ENCODE measurements at regions not wholly inside any gene's neighbourhood (a gene's known extent, or its start where the extent isn't known, plus 50 kb on each side); places are given as distances from the start of the nearest gene placed in this dataset.

- Histone ChIP-seq H3K36me3 (ENCODE audit: control insufficient read depth, insufficient read depth, low read length) (no peaks in the 10 kb centered on the region), H3K4me1 (ENCODE audit: control insufficient read depth, insufficient read depth, low read length) (no peaks in the 10 kb centered on the region), H3K9ac (ENCODE audit: low read depth, low read length) (no peak overlapping the region), H3K27me3 (ENCODE audit: control insufficient read depth, insufficient read depth, low read length) (no peaks in the 10 kb centered on the region), H3K4me3 (ENCODE audit: low read depth, low read length) (no peak overlapping the region), H3K27ac (ENCODE audit: low read depth, low read length) (no peak overlapping the region), H3K9me3 (ENCODE audit: control insufficient read depth, insufficient read depth, low read length) (no peaks in the 10 kb centered on the region)
Observed at GRCh38 chr3:24764236-24764915, 269.7 kb upstream of the THRB start.

- H3K9ac ChIP-seq (ENCODE audit: low read depth, low read length) = no peak overlapping the region
- H3K36me3 ChIP-seq (ENCODE audit: control insufficient read depth, insufficient read depth, low read length) = no peaks in the 10 kb centered on the region
- H3K27ac ChIP-seq (ENCODE audit: low read depth, low read length) = no peak overlapping the region
- no peak overlapping the region for H3K4me3 ChIP-seq (ENCODE audit: low read depth, low read length)
- no peaks in the 10 kb centered on the region for H3K9me3 ChIP-seq (ENCODE audit: control insufficient read depth, insufficient read depth, low read length)
- H3K4me1 ChIP-seq (ENCODE audit: control insufficient read depth, insufficient read depth, low read length) = no peaks in the 10 kb centered on the region
- H3K27me3 ChIP-seq (ENCODE audit: control insufficient read depth, insufficient read depth, low read length) = no peaks in the 10 kb centered on the region
Observed at GRCh38 chr3:24765399-24765798, 270.7 kb upstream of the THRB start.

GRCh38 chr3:24769918-24770317 lies 275.3 kb upstream of the THRB start:
- no peaks in the 10 kb centered on the region for H3K36me3 ChIP-seq (ENCODE audit: control insufficient read depth, insufficient read depth, low read length)
- H3K4me1 ChIP-seq (ENCODE audit: control insufficient read depth, insufficient read depth, low read length) = no peaks in the 10 kb centered on the region
- H3K27me3 ChIP-seq (ENCODE audit: control insufficient read depth, insufficient read depth, low read length) = no peaks in the 10 kb centered on the region
- H3K4me3 ChIP-seq (ENCODE audit: low read depth, low read length) = no peak overlapping the region
- H3K9me3 ChIP-seq (ENCODE audit: control insufficient read depth, insufficient read depth, low read length) = no peaks in the 10 kb centered on the region
- no peak overlapping the region for H3K27ac ChIP-seq (ENCODE audit: low read depth, low read length)
- H3K9ac ChIP-seq (ENCODE audit: low read depth, low read length) = no peak overlapping the region

- Histone ChIP-seq H3K27me3 (ENCODE audit: control insufficient read depth, insufficient read depth, low read length) (no peaks in the 10 kb centered on the region), H3K4me3 (ENCODE audit: low read depth, low read length) (no peak overlapping the region), H3K36me3 (ENCODE audit: control insufficient read depth, insufficient read depth, low read length) (no peaks in the 10 kb centered on the region), H3K27ac (ENCODE audit: low read depth, low read length) (no peak overlapping the region), H3K9me3 (ENCODE audit: control insufficient read depth, insufficient read depth, low read length) (no peaks in the 10 kb centered on the region), H3K9ac (ENCODE audit: low read depth, low read length) (no peak overlapping the region), H3K4me1 (ENCODE audit: control insufficient read depth, insufficient read depth, low read length) (no peaks in the 10 kb centered on the region)
Observed at GRCh38 chr3:24773798-24774197, 279.1 kb upstream of the THRB start.

- Histone ChIP-seq H3K27ac (ENCODE audit: low read depth, low read length) (no peak overlapping the region), H3K9me3 (ENCODE audit: control insufficient read depth, insufficient read depth, low read length) (peaks cover 27% of the 10 kb centered on the region), H3K4me1 (ENCODE audit: control insufficient read depth, insufficient read depth, low read length) (no peaks in the 10 kb centered on the region), H3K4me3 (ENCODE audit: low read depth, low read length) (no peak overlapping the region), H3K27me3 (ENCODE audit: control insufficient read depth, insufficient read depth, low read length) (no peaks in the 10 kb centered on the region), H3K9ac (ENCODE audit: low read depth, low read length) (no peak overlapping the region), H3K36me3 (ENCODE audit: control insufficient read depth, insufficient read depth, low read length) (no peaks in the 10 kb centered on the region)
Observed at GRCh38 chr3:24780991-24781390, 286.3 kb upstream of the THRB start.

GRCh38 chr3:24781454-24781853 lies 286.8 kb upstream of the THRB start:
- Histone ChIP-seq H3K4me3 (ENCODE audit: low read depth, low read length) (no peak overlapping the region), H3K36me3 (ENCODE audit: control insufficient read depth, insufficient read depth, low read length) (no peaks in the 10 kb centered on the region), H3K27me3 (ENCODE audit: control insufficient read depth, insufficient read depth, low read length) (no peaks in the 10 kb centered on the region), H3K4me1 (ENCODE audit: control insufficient read depth, insufficient read depth, low read length) (no peaks in the 10 kb centered on the region), H3K9me3 (ENCODE audit: control insufficient read depth, insufficient read depth, low read length) (peaks cover 27% of the 10 kb centered on the region), H3K27ac (ENCODE audit: low read depth, low read length) (no peak overlapping the region), H3K9ac (ENCODE audit: low read depth, low read length) (no peak overlapping the region)

GRCh38 chr3:24793896-24794295 lies 299.2 kb upstream of the THRB start:
- Histone ChIP-seq H3K9ac (ENCODE audit: low read depth, low read length) (no peak overlapping the region), H3K36me3 (ENCODE audit: control insufficient read depth, insufficient read depth, low read length) (no peaks in the 10 kb centered on the region), H3K4me1 (ENCODE audit: control insufficient read depth, insufficient read depth, low read length) (no peaks in the 10 kb centered on the region), H3K9me3 (ENCODE audit: control insufficient read depth, insufficient read depth, low read length) (no peaks in the 10 kb centered on the region), H3K27me3 (ENCODE audit: control insufficient read depth, insufficient read depth, low read length) (no peaks in the 10 kb centered on the region), H3K4me3 (ENCODE audit: low read depth, low read length) (no peak overlapping the region), H3K27ac (ENCODE audit: low read depth, low read length) (no peak overlapping the region)

- H3K4me3 ChIP-seq (ENCODE audit: low read depth, low read length) = no peak overlapping the region
- no peaks in the 10 kb centered on the region for H3K9me3 ChIP-seq (ENCODE audit: control insufficient read depth, insufficient read depth, low read length)
- H3K27ac ChIP-seq (ENCODE audit: low read depth, low read length) = no peak overlapping the region
- H3K27me3 ChIP-seq (ENCODE audit: control insufficient read depth, insufficient read depth, low read length) = no peaks in the 10 kb centered on the region
- no peak overlapping the region for H3K9ac ChIP-seq (ENCODE audit: low read depth, low read length)
- H3K36me3 ChIP-seq (ENCODE audit: control insufficient read depth, insufficient read depth, low read length) = no peaks in the 10 kb centered on the region
- H3K4me1 ChIP-seq (ENCODE audit: control insufficient read depth, insufficient read depth, low read length) = peaks cover 2% of the 10 kb centered on the region
Observed at GRCh38 chr3:24802614-24803013, 308.0 kb upstream of the THRB start.

- Histone ChIP-seq H3K27me3 (ENCODE audit: control insufficient read depth, insufficient read depth, low read length) (no peaks in the 10 kb centered on the region), H3K27ac (ENCODE audit: low read depth, low read length) (no peak overlapping the region), H3K9me3 (ENCODE audit: control insufficient read depth, insufficient read depth, low read length) (no peaks in the 10 kb centered on the region), H3K9ac (ENCODE audit: low read depth, low read length) (no peak overlapping the region), H3K4me3 (ENCODE audit: low read depth, low read length) (no peak overlapping the region), H3K36me3 (ENCODE audit: control insufficient read depth, insufficient read depth, low read length) (no peaks in the 10 kb centered on the region), H3K4me1 (ENCODE audit: control insufficient read depth, insufficient read depth, low read length) (peaks cover 15% of the 10 kb centered on the region)
Observed at GRCh38 chr3:24804095-24804494, 309.4 kb upstream of the THRB start.

- Histone ChIP-seq H3K9me3 (ENCODE audit: control insufficient read depth, insufficient read depth, low read length) (no peaks in the 10 kb centered on the region), H3K36me3 (ENCODE audit: control insufficient read depth, insufficient read depth, low read length) (no peaks in the 10 kb centered on the region), H3K4me3 (ENCODE audit: low read depth, low read length) (no peak overlapping the region), H3K27ac (ENCODE audit: low read depth, low read length) (no peak overlapping the region), H3K27me3 (ENCODE audit: control insufficient read depth, insufficient read depth, low read length) (no peaks in the 10 kb centered on the region), H3K4me1 (ENCODE audit: control insufficient read depth, insufficient read depth, low read length) (peaks cover 15% of the 10 kb centered on the region), H3K9ac (ENCODE audit: low read depth, low read length) (no peak overlapping the region)
Observed at GRCh38 chr3:24810881-24811280, 316.2 kb upstream of the THRB start.

- Histone ChIP-seq H3K4me1 (ENCODE audit: control insufficient read depth, insufficient read depth, low read length) (peaks cover 15% of the 10 kb centered on the region), H3K27ac (ENCODE audit: low read depth, low read length) (no peak overlapping the region), H3K9ac (ENCODE audit: low read depth, low read length) (no peak overlapping the region), H3K27me3 (ENCODE audit: control insufficient read depth, insufficient read depth, low read length) (no peaks in the 10 kb centered on the region), H3K9me3 (ENCODE audit: control insufficient read depth, insufficient read depth, low read length) (no peaks in the 10 kb centered on the region), H3K36me3 (ENCODE audit: control insufficient read depth, insufficient read depth, low read length) (no peaks in the 10 kb centered on the region), H3K4me3 (ENCODE audit: low read depth, low read length) (no peak overlapping the region)
Observed at GRCh38 chr3:24812116-24812515, 317.5 kb upstream of the THRB start.
